Skeletal muscle satellite cell (primary cell): ENCODE measurements at regions not wholly inside any gene's neighbourhood (a gene's known extent, or its start where the extent isn't known, plus 50 kb on each side); places are given as distances from the start of the nearest gene placed in this dataset.

Experiments
- H3K27me3 ChIP-seq: 2 replicates; pipeline ENCODE4 v1.7.0; 2013; ENCODE audit warnings: low read length; ENCODE audit not compliant: control insufficient read depth, insufficient read depth
- H3K36me3 ChIP-seq: 2 replicates; pipeline ENCODE4 v1.7.0; 2013; ENCODE audit warnings: mild to moderate bottlenecking, control low read depth, low read length; ENCODE audit not compliant: insufficient read depth
- H3K4me1 ChIP-seq: 2 replicates; pipeline ENCODE4 v1.7.0; 2013; ENCODE audit warnings: low read length; ENCODE audit not compliant: control insufficient read depth, insufficient read depth
- H3K4me2 ChIP-seq: 2 replicates; pipeline ENCODE4 v1.7.0; 2013; ENCODE audit warnings: mild to moderate bottlenecking, low read length
- H3K4me3 ChIP-seq: 2 replicates; pipeline ENCODE4 v1.7.0; 2013; ENCODE audit warnings: low read length
- H3K9ac ChIP-seq: 2 replicates; pipeline ENCODE4 v1.7.0; 2013; ENCODE audit warnings: mild to moderate bottlenecking, low read depth, low read length, moderate library complexity
- H3K9me3 ChIP-seq: replicated peaks from 2 replicates; pipeline ENCODE4 v1.7.0; 2013; ENCODE audit warnings: mild to moderate bottlenecking, control low read depth, low read length

- Histone ChIP-seq H3K27me3 (no peaks in the 10 kb centered on the region), H3K4me2 (no peak overlapping the region), H3K4me3 (no peak overlapping the region), H3K9me3 (no peaks in the 10 kb centered on the region), H3K4me1 (no peaks in the 10 kb centered on the region), H3K9ac (no peak overlapping the region), H3K36me3 (no peaks in the 10 kb centered on the region)
These were observed 98.3 kb upstream of the SELENOK start for GRCh38 chr3:53989946-53990345.

- H3K27me3 ChIP-seq = no peaks in the 10 kb centered on the region
- no peak overlapping the region for H3K4me3 ChIP-seq
- no peaks in the 10 kb centered on the region for H3K36me3 ChIP-seq
- no peak overlapping the region for H3K9ac ChIP-seq
- H3K4me1 ChIP-seq = no peaks in the 10 kb centered on the region
- no peak overlapping the region for H3K4me2 ChIP-seq
- H3K9me3 ChIP-seq = no peaks in the 10 kb centered on the region
These were observed 97.8 kb upstream of the SELENOK start for GRCh38 chr3:53989451-53989850.

GRCh38 chr3:53978386-53978785 is 86.7 kb upstream of the SELENOK start:
- no peaks in the 10 kb centered on the region for H3K27me3 ChIP-seq
- H3K36me3 ChIP-seq = no peaks in the 10 kb centered on the region
- no peaks in the 10 kb centered on the region for H3K4me1 ChIP-seq
- no peak overlapping the region for H3K4me3 ChIP-seq
- no peak overlapping the region for H3K9ac ChIP-seq
- H3K4me2 ChIP-seq = no peak overlapping the region
- no peaks in the 10 kb centered on the region for H3K9me3 ChIP-seq

GRCh38 chr3:53975382-53975781 is 83.7 kb upstream of the SELENOK start:
- H3K9ac ChIP-seq = no peak overlapping the region
- H3K4me3 ChIP-seq = no peak overlapping the region
- no peaks in the 10 kb centered on the region for H3K36me3 ChIP-seq
- no peaks in the 10 kb centered on the region for H3K27me3 ChIP-seq
- no peaks in the 10 kb centered on the region for H3K4me1 ChIP-seq
- no peaks in the 10 kb centered on the region for H3K9me3 ChIP-seq
- H3K4me2 ChIP-seq = no peak overlapping the region

GRCh38 chr3:53974324-53974723 is 82.7 kb upstream of the SELENOK start:
- H3K27me3 ChIP-seq = no peaks in the 10 kb centered on the region
- no peak overlapping the region for H3K4me3 ChIP-seq
- H3K4me2 ChIP-seq = no peak overlapping the region
- H3K9me3 ChIP-seq = no peaks in the 10 kb centered on the region
- no peaks in the 10 kb centered on the region for H3K4me1 ChIP-seq
- H3K36me3 ChIP-seq = no peaks in the 10 kb centered on the region
- H3K9ac ChIP-seq = no peak overlapping the region

- Histone ChIP-seq H3K9ac (no peak overlapping the region), H3K4me1 (no peaks in the 10 kb centered on the region), H3K27me3 (no peaks in the 10 kb centered on the region), H3K4me2 (no peak overlapping the region), H3K36me3 (no peaks in the 10 kb centered on the region), H3K4me3 (no peak overlapping the region), H3K9me3 (no peaks in the 10 kb centered on the region)
These were observed 82.2 kb upstream of the SELENOK start for GRCh38 chr3:53973905-53974304.

- H3K4me2 ChIP-seq = no peak overlapping the region
- H3K27me3 ChIP-seq = no peaks in the 10 kb centered on the region
- no peak overlapping the region for H3K9ac ChIP-seq
- no peaks in the 10 kb centered on the region for H3K4me1 ChIP-seq
- no peak overlapping the region for H3K4me3 ChIP-seq
- no peaks in the 10 kb centered on the region for H3K9me3 ChIP-seq
- H3K36me3 ChIP-seq = no peaks in the 10 kb centered on the region
These were observed 79.0 kb upstream of the SELENOK start for GRCh38 chr3:53970661-53971060.

- H3K4me2 ChIP-seq = no peak overlapping the region
- no peaks in the 10 kb centered on the region for H3K36me3 ChIP-seq
- no peaks in the 10 kb centered on the region for H3K4me1 ChIP-seq
- no peaks in the 10 kb centered on the region for H3K9me3 ChIP-seq
- no peak overlapping the region for H3K4me3 ChIP-seq
- no peak overlapping the region for H3K9ac ChIP-seq
- H3K27me3 ChIP-seq = no peaks in the 10 kb centered on the region
These were observed 77.4 kb upstream of the SELENOK start for GRCh38 chr3:53969086-53969485.

- Histone ChIP-seq H3K9ac (no peak overlapping the region), H3K9me3 (no peaks in the 10 kb centered on the region)
These were observed 73.6 kb upstream of the SELENOK start for GRCh38 chr3:53965291-53965690.

GRCh38 chr3:53957831-53958230 is 66.2 kb upstream of the SELENOK start:
- H3K9ac ChIP-seq = no peak overlapping the region
- no peaks in the 10 kb centered on the region for H3K9me3 ChIP-seq
- no peaks in the 10 kb centered on the region for H3K36me3 ChIP-seq
- no peak overlapping the region for H3K4me3 ChIP-seq
- H3K27me3 ChIP-seq = no peaks in the 10 kb centered on the region
- H3K4me2 ChIP-seq = no peak overlapping the region
- no peaks in the 10 kb centered on the region for H3K4me1 ChIP-seq

More at GRCh38 chr3:53965291-53965690, 73.6 kb upstream of the SELENOK start:
- Histone ChIP-seq H3K36me3 (no peaks in the 10 kb centered on the region), H3K4me2 (no peak overlapping the region), H3K27me3 (no peaks in the 10 kb centered on the region), H3K4me1 (no peaks in the 10 kb centered on the region), H3K4me3 (no peak overlapping the region)

GRCh38 chr3:53956586-53956985 is 64.9 kb upstream of the SELENOK start:
- Histone ChIP-seq H3K4me3 (no peak overlapping the region), H3K36me3 (no peaks in the 10 kb centered on the region), H3K27me3 (peaks cover 3% of the 10 kb centered on the region), H3K9me3 (no peaks in the 10 kb centered on the region), H3K9ac (no peak overlapping the region), H3K4me2 (no peak overlapping the region), H3K4me1 (no peaks in the 10 kb centered on the region)

- H3K36me3 ChIP-seq = no peaks in the 10 kb centered on the region
- H3K4me2 ChIP-seq = no peak overlapping the region
- H3K9me3 ChIP-seq = no peaks in the 10 kb centered on the region
- peaks cover 3% of the 10 kb centered on the region for H3K27me3 ChIP-seq
- H3K9ac ChIP-seq = no peak overlapping the region
- no peak overlapping the region for H3K4me3 ChIP-seq
- no peaks in the 10 kb centered on the region for H3K4me1 ChIP-seq
These were observed 57.9 kb upstream of the SELENOK start for GRCh38 chr3:53949541-53949940.
